Colonic mucosa (tissue), 4 donors: ENCODE measurements at regions not wholly inside any gene's neighbourhood (a gene's known extent, or its start where the extent isn't known, plus 50 kb on each side); places are given as distances from the start of the nearest gene placed in this dataset.

Source experiments
- DNase-seq: peaks from one replicate; pipeline ENCODE4 v3.0.0-alpha.2; 2020
- H3K27ac ChIP-seq: fragments of 200-600 bp; one replicate; pipeline ENCODE4 v1.8.0; 2021
- H3K27me3 ChIP-seq: fragments of 200-600 bp; one replicate; pipeline ENCODE4 v1.8.0; 2021
- H3K36me3 ChIP-seq: fragments of 200-600 bp; one replicate; pipeline ENCODE4 v1.8.0; 2021
- H3K4me1 ChIP-seq: fragments of 200-600 bp; one replicate; pipeline ENCODE4 v1.8.0; 2021; ENCODE audit warnings: mild to moderate bottlenecking
- H3K4me3 ChIP-seq: fragments of 200-600 bp; one replicate; pipeline ENCODE4 v1.8.0; 2021
- H3K9ac ChIP-seq, 2 donors: one replicate each; pipeline ENCODE4 v1.7.0; 2013; ENCODE audit warnings: control low read depth in 2 of 2, low read depth in 2 of 2, low read length in 2 of 2
- H3K9me3 ChIP-seq: fragments of 200-600 bp; one replicate; pipeline ENCODE4 v1.8.0; 2021
- CTCF ChIP-seq: fragments of 200-600 bp; IDR thresholded peaks from one replicate; pipeline ENCODE4 v1.8.0; 2022; ENCODE audit warnings: antibody characterized with exemption, mild to moderate bottlenecking
- intact Hi-C: fragments of 100-400 bp; cut with DNase I; formaldehyde crosslinking; loops from one replicate; pipeline ENCODE4 v1.14.1; 2022
- donor health status: healthy.
- donor health status: DM: no; HTN: no; CAD: no.
- donor health status: DM: no; HTN: no; CAD: no.

DNA sequence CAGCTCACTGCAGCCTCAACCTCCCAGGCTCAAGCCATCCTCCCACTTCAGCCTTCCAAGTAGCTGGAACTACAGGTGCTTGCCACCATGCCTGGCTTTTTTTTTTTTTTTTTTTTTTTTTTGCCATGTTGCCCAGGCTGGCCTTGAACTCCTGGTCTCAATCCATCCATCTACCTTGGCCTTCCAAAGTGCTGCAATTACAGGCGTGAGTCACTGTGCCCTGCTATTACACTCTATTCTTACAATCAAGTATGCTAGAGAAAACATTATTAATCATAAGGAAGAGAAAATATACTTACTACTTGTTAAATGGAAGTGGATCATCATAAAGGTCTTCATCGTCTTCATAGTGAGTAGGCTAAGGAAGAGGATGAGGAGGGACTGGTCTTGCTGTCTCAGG, 93.3 kb upstream of the DOCK9 start:
- Histone ChIP-seq H3K27me3 (no peaks in the 10 kb centered on the region), H3K4me1 (no peaks in the 10 kb centered on the region), H3K9me3 (no peaks in the 10 kb centered on the region), H3K27ac (no peak overlapping the region), H3K36me3 (no peaks in the 10 kb centered on the region), H3K4me3 (no peak overlapping the region), H3K9ac (no peak overlapping the region)
- no peak for TF ChIP-seq CTCF
- intact Hi-C loops = no loop called here
- no peak for DNase-seq

GRCh38 chr13:99071666-99072065, 93.8 kb upstream of the DOCK9 start:
- Histone ChIP-seq H3K27ac (no peak overlapping the region), H3K36me3 (no peaks in the 10 kb centered on the region), H3K4me1 (no peaks in the 10 kb centered on the region), H3K4me3 (no peak overlapping the region), H3K9me3 (no peaks in the 10 kb centered on the region), H3K27me3 (no peaks in the 10 kb centered on the region), H3K9ac (no peak overlapping the region)
- no peak for TF ChIP-seq CTCF
- no peak for DNase-seq
- intact Hi-C loops = no loop called here

DNA sequence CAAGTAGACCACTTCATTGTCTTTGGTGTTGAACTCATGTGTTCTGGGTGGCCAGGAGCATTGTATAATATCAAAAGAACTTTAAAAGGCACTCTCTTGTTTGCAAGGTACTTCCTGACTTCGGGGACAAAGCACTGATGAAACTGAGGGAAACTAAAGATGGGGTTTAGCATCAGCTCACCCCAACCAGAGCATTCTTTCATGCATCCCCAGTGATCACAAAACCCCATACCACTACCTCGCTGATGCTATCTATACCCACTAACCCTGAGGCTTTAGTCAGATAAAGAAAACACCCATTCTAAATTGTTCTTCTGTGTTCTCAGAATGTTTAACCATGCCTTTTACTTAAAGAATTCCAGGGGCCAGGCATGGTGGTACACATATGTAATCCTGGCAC, 94.5 kb upstream of the DOCK9 start:
- intact Hi-C loops = no loop called here
- no peak for TF ChIP-seq CTCF
- DNase-seq = no peak
- no peak overlapping the region for H3K4me3 ChIP-seq
- H3K36me3 ChIP-seq = no peaks in the 10 kb centered on the region
- no peaks in the 10 kb centered on the region for H3K9me3 ChIP-seq
- no peaks in the 10 kb centered on the region for H3K4me1 ChIP-seq
- H3K27me3 ChIP-seq = no peaks in the 10 kb centered on the region
- H3K27ac ChIP-seq = no peak overlapping the region
- no peak overlapping the region for H3K9ac ChIP-seq

DNA sequence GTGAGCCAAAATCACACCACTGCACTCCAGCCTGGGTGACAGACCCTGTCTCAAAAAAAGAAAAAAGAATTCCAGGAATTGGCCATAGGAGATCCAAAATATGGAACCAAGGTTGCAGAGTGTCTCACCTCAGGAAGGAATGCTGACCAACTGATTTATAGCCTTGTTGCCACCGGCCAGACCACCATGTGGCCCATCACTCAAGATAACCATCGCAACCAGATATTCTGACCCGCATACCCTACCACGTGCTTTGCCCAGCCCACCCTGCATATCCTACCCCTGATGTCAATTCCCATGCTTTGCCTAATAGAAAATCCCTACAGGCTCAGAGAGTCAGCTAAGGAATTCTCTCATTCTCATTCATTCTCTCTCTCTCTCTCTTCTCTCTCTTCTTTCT, 95.1 kb upstream of the DOCK9 start:
- no peaks in the 10 kb centered on the region for H3K9me3 ChIP-seq
- H3K4me3 ChIP-seq = no peak overlapping the region
- no peaks in the 10 kb centered on the region for H3K27me3 ChIP-seq
- intact Hi-C loops = no loop called here
- no peaks in the 10 kb centered on the region for H3K36me3 ChIP-seq
- no peak for DNase-seq
- H3K4me1 ChIP-seq = no peaks in the 10 kb centered on the region
- TF ChIP-seq CTCF = no peak
- H3K9ac ChIP-seq = no peak overlapping the region
- no peak overlapping the region for H3K27ac ChIP-seq

- H3K4me3 ChIP-seq = no peak overlapping the region
- no peak for TF ChIP-seq CTCF
- intact Hi-C loops = no loop called here
- no peaks in the 10 kb centered on the region for H3K4me1 ChIP-seq
- no peaks in the 10 kb centered on the region for H3K27me3 ChIP-seq
- H3K27ac ChIP-seq = no peak overlapping the region
- H3K9me3 ChIP-seq = no peaks in the 10 kb centered on the region
- no peaks in the 10 kb centered on the region for H3K36me3 ChIP-seq
- no peak overlapping the region for H3K9ac ChIP-seq
- no peak for DNase-seq
Measured at GRCh38 chr13:99074693-99075092, 96.8 kb upstream of the DOCK9 start.
